NCI-H146 (cell line): ENCODE measurements at regions not wholly inside any gene's neighbourhood (a gene's known extent, or its start where the extent isn't known, plus 50 kb on each side); places are given as distances from the start of the nearest gene placed in this dataset.

Experiments
- DNase-seq: peaks from one replicate; lab custom pipeline; 2025; lab: John Stamatoyannopoulos, UW

- no peak for DNase-seq
These were observed 65.9 kb upstream of the MEOX2 start for GRCh38 chr7:15752377-15752776.

GRCh38 chr7:15751191-15751701, 64.8 kb upstream of the MEOX2 start:
- DNase-seq: no peak

DNA sequence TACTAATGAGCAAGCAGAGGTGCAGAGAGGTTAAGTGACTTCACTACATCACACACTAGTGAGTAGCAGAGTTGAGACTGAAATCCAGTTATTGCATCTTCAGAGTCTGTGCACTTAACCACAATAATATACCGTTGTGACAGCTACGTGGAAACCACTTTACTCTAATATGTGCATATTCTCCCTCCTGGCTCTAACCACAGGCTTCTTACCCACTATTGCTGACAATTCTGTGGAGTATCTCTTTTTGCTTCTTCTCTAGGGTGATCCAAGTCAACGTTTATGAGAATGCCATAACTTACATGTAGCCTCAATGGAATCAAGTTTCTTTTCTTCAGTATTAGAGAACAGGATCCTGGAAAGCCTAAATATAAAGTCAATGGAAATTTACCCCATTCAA, 64.2 kb upstream of the MEOX2 start:
- no peak for DNase-seq

DNA sequence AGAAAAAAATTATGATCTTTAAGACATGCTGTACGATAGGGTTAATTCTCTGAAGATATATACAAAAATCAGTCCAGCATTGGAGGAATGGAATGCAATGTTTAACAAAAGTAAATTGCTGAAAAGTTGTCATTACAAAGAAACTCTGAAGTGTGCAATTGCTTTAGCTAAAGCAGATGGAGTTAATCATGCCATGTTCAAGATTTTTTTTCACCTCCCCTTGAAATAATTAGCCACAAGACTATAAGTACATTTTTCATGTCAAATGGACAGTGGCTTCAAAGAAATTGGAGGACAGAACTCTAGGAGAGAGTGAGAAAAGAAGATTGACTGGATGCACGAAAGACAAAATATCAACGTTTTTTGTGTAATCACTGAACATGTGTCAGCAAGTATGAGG, 63.1 kb upstream of the MEOX2 start:
- no peak for DNase-seq

- DNase-seq: no peak
These were observed 61.2 kb upstream of the MEOX2 start for GRCh38 chr7:15747712-15748111.

DNA sequence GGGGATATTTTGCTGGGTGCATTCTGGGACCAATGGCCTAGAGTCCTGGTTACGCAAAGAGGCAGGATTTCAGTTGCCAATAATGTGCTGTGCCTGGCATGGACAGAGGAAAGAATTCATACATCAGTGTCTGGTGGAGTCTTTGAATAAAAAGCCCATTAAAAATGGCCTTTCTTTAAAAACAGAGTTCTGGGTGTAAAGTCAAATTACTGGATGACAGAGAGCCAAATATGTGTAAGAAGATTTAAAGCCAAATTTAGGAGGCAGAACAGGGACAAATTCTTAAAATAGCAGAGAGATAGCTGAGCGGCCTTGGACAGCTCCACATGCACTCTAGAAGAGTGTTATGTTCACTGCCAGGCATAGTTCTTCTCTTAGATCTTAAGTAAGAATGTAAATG, 60.8 kb upstream of the MEOX2 start:
- no peak for DNase-seq

DNA sequence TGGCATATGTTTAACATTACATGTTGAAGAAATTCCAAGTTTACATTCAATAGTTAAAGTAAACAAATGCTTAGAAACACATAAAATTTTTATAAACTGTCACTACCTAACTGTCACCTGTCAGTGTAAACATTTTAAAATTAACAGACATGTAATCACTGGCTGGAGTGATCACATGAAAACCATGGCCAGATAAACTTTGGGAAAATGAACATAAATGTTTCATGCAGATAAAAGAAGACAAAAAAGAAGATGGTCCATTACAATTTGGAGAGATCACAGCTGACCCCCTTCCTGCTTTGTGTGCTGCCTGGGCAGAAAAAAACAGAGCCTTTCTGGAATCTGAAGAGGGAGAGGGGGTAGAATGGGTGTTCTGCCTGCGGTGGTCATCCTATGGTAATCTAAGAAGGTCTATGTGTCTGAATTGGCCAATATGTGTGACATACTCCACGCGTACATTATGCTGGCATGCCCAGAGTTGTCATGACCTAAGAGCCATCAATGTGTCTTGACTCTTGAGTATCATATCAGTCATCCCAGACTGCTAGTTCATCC, 57.5 kb upstream of the MEOX2 start:
- DNase-seq: no peak

DNA sequence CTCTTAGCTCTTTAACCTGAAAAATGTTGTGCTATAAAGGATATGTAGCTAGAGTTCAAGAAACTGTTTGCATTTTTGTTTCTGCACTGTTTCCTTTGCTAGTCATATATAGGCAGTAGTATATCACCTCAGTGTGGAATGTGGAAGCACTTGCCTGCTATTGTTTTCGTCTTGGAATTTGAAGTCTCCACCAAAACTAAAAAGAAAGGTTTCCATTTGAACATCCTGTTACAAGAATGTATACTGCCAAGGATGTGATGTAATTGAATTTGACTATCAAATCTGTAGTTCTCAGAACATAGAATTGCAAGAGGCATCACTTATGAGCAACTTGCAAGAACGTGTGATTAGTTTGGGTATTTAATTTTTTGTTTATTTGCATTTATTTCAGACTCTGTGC, 51.1 kb upstream of the MEOX2 start:
- no peak for DNase-seq
